ENCODE measurements at regions not wholly inside any gene's neighbourhood (a gene's known extent, or its start where the extent isn't known, plus 50 kb on each side); places are given as distances from the start of the nearest gene placed in this dataset.

- WGBS (ENCODE audit: missing lambda C conversion rate), result 73% methylated on average over 2 of the region's 2 CpGs
- ATAC-seq (no peak), DNase-seq (ENCODE audit: low read depth in 1 of 2, low spot score in 1 of 2) (no peak), FAIRE-seq (no peak)
- CTCF ChIA-PET, result no interaction called here
- no peaks in the 10 kb centered on the region for H3K9me3 ChIP-seq
- no peak overlapping the region for H3K27ac ChIP-seq
- no peaks in the 10 kb centered on the region for H3K4me1 ChIP-seq
- H3K4me3 ChIP-seq, result no peak overlapping the region
- no peak for TF ChIP-seq CHD4 (IDR thresholded peaks at IDR 0.05; ENCODE audit: borderline replicate concordance)
- no peak for TF ChIP-seq PBX3 (IDR thresholded peaks at IDR 0.05)
- no peak overlapping the region for H3K4me2 ChIP-seq
- POLR2A ChIA-PET, result no interaction called here
Measured at GRCh38 chr15:36325206-36325605, 254.2 kb upstream of the CDIN1 start.

GRCh38 chr15:36329592-36329991 is 249.8 kb upstream of the CDIN1 start:
- ATAC-seq, result no peak
- CTCF ChIA-PET, result no interaction called here
- no peak for DNase-seq (ENCODE audit: low read depth in 1 of 2, low spot score in 1 of 2)
- Histone ChIP-seq H3K4me1 (no peaks in the 10 kb centered on the region), H3K4me3 (no peak overlapping the region), H3K27ac (no peak overlapping the region), H3K4me2 (no peak overlapping the region), H3K9me3 (no peaks in the 10 kb centered on the region)
- no peak for FAIRE-seq
- WGBS (ENCODE audit: missing lambda C conversion rate), result 93% methylated on average over 8 of the region's 9 CpGs
- TF ChIP-seq MAFK (IDR thresholded peaks at IDR 0.05; ENCODE audit: partially characterized antibody) (peak; percentile 67), RNF2 (IDR thresholded peaks at IDR 0.05; ENCODE audit: borderline replicate concordance, low read depth) (no peak)
- POLR2A ChIA-PET, result no interaction called here

GRCh38 chr15:36330598-36330997 is 248.8 kb upstream of the CDIN1 start:
- TF ChIP-seq EHMT2 (IDR thresholded peaks at IDR 0.05; ENCODE audit: low read depth) (no peak), MAFK (IDR thresholded peaks at IDR 0.05; ENCODE audit: partially characterized antibody) (peak; percentile 46)
- no peak overlapping the region for H3K4me3 ChIP-seq
- CTCF ChIA-PET, result no interaction called here
- no peaks in the 10 kb centered on the region for H3K4me1 ChIP-seq
- H3K4me2 ChIP-seq, result no peak overlapping the region
- POLR2A ChIA-PET, result no interaction called here
- H3K27ac ChIP-seq, result no peak overlapping the region
- ATAC-seq (no peak), FAIRE-seq (no peak), DNase-seq (ENCODE audit: low read depth in 1 of 2, low spot score in 1 of 2) (no peak)
- 86% methylated on average over 3 of the region's 3 CpGs for WGBS (ENCODE audit: missing lambda C conversion rate)
- no peaks in the 10 kb centered on the region for H3K9me3 ChIP-seq

- Histone ChIP-seq H3K4me3 (no peak overlapping the region), H3K27ac (no peak overlapping the region), H3K4me2 (0 out of 3 replicates have a peak overlapping the region, but pooled peaks have one; percentile 28), H3K4me1 (no peaks in the 10 kb centered on the region), H3K9me3 (no peaks in the 10 kb centered on the region)
- WGBS (ENCODE audit: missing lambda C conversion rate), result 87% methylated on average over 6 of the region's 6 CpGs
- no peak for ATAC-seq
- no peak for FAIRE-seq
- CTCF ChIA-PET, result no interaction called here
- POLR2A ChIA-PET, result no interaction called here
- TF ChIP-seq GATA3 (IDR thresholded peaks at IDR 0.05; ENCODE audit: borderline replicate concordance) (no peak), MAFK (IDR thresholded peaks at IDR 0.05; ENCODE audit: partially characterized antibody) (no peak), KDM1A (IDR thresholded peaks at IDR 0.05; ENCODE audit: low read depth) (no peak), HOXA7 (CRISPR knock-in tag; IDR thresholded peaks at IDR 0.05) (no peak)
- DNase-seq (ENCODE audit: low read depth in 1 of 2, low spot score in 1 of 2), result no peak
Measured at GRCh38 chr15:36331531-36332275, 247.7 kb upstream of the CDIN1 start.

GRCh38 chr15:36332301-36332700 is 247.1 kb upstream of the CDIN1 start:
- H3K4me2 ChIP-seq, result no peak overlapping the region
- ChIA-PET CTCF (no interaction called here), POLR2A (no interaction called here)
- no peak overlapping the region for H3K27ac ChIP-seq
- no peak for FAIRE-seq
- WGBS (ENCODE audit: missing lambda C conversion rate), result 95% methylated on average over 2 of the region's 2 CpGs
- H3K4me1 ChIP-seq, result no peaks in the 10 kb centered on the region
- TF ChIP-seq MAFK (IDR thresholded peaks at IDR 0.05; ENCODE audit: partially characterized antibody) (peak; percentile 44), MAX (IDR thresholded peaks at IDR 0.05) (no peak), USF2 (IDR thresholded peaks at IDR 0.05) (no peak)
- H3K9me3 ChIP-seq, result no peaks in the 10 kb centered on the region
- ATAC-seq, result no peak
- H3K4me3 ChIP-seq, result no peak overlapping the region
- DNase-seq (ENCODE audit: low read depth in 1 of 2, low spot score in 1 of 2), result no peak

GRCh38 chr15:36332896-36333295 is 246.5 kb upstream of the CDIN1 start:
- POLR2A ChIA-PET, result no interaction called here
- no peak overlapping the region for H3K27ac ChIP-seq
- CTCF ChIA-PET, result no interaction called here
- no peaks in the 10 kb centered on the region for H3K4me1 ChIP-seq
- H3K4me2 ChIP-seq, result no peak overlapping the region
- no peak for FAIRE-seq
- H3K4me3 ChIP-seq, result no peak overlapping the region
- 92% methylated on average over 1 of the region's 2 CpGs for WGBS (ENCODE audit: missing lambda C conversion rate)
- no peaks in the 10 kb centered on the region for H3K9me3 ChIP-seq
- TF ChIP-seq CBX2 (IDR thresholded peaks at IDR 0.05; ENCODE audit: borderline replicate concordance, low read depth) (no peak), JUNB (IDR thresholded peaks at IDR 0.05) (no peak), NR3C1 (IDR thresholded peaks at IDR 0.05) (no peak), ZFP36 (IDR thresholded peaks at IDR 0.05; ENCODE audit: borderline replicate concordance, partially characterized antibody) (no peak), SMC3 (IDR thresholded peaks at IDR 0.05) (no peak), HOXB13 (CRISPR knock-in tag; IDR thresholded peaks at IDR 0.05; ENCODE audit: low read depth) (no peak), BHLHE40 (IDR thresholded peaks at IDR 0.05; ENCODE audit: low read depth, low read length) (no peak), RARB (CRISPR knock-in tag; IDR thresholded peaks at IDR 0.05) (no peak), HES2 (IDR thresholded peaks at IDR 0.05) (no peak), EHF (CRISPR knock-in tag; IDR thresholded peaks at IDR 0.05) (no peak), ZNF302 (CRISPR knock-in tag; IDR thresholded peaks at IDR 0.05) (no peak), POLR2A (IDR thresholded peaks at IDR 0.05; ENCODE audit: low read length) (no peak), BCL3 (IDR thresholded peaks at IDR 0.05) (no peak)
- ATAC-seq, result no peak
- DNase-seq (ENCODE audit: low read depth in 1 of 2, low spot score in 1 of 2), result no peak
